Neural progenitor cell (in vitro differentiated cells): ENCODE measurements at regions not wholly inside any gene's neighbourhood (a gene's known extent, or its start where the extent isn't known, plus 50 kb on each side); places are given as distances from the start of the nearest gene placed in this dataset.

Experiments
- EZH2 ChIP-seq: fragments of 200-600 bp; sonication (generic); IDR thresholded peaks from 2 replicates; pipeline ENCODE4 v1.6.1; 2017; ENCODE audit warnings: antibody characterized with exemption, mild to moderate bottlenecking, moderate library complexity
- TF ChIP-seq, protein P1 (sequence below): fragments of 200-600 bp; sonication (generic); IDR thresholded peaks from 2 replicates; pipeline ENCODE4 v1.5.1; 2017; ENCODE audit warnings: antibody characterized with exemption, mild to moderate bottlenecking

DNA sequence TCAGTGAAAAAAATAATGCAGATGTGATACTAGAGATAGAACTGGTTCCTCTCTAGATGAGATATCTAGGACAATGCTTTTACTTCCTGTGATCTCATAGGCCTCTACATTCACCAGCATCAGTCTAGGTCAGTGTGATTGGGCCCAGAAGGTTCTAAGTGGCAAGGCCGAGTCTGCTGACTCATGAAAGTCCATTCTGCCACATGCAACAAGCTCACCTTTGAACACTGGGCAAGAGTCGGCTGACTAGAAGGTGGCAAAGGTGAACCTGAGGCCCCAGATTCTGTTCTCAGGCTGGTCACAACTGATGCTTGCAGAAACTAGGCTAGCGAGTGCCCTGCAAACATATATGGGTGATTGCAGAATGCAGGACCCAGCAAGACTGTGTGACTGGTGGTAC, 105.7 kb upstream of the PLXNA4 start:
- TF ChIP-seq, protein P1, sequence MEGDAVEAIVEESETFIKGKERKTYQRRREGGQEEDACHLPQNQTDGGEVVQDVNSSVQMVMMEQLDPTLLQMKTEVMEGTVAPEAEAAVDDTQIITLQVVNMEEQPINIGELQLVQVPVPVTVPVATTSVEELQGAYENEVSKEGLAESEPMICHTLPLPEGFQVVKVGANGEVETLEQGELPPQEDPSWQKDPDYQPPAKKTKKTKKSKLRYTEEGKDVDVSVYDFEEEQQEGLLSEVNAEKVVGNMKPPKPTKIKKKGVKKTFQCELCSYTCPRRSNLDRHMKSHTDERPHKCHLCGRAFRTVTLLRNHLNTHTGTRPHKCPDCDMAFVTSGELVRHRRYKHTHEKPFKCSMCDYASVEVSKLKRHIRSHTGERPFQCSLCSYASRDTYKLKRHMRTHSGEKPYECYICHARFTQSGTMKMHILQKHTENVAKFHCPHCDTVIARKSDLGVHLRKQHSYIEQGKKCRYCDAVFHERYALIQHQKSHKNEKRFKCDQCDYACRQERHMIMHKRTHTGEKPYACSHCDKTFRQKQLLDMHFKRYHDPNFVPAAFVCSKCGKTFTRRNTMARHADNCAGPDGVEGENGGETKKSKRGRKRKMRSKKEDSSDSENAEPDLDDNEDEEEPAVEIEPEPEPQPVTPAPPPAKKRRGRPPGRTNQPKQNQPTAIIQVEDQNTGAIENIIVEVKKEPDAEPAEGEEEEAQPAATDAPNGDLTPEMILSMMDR: no peak
- no peak for TF ChIP-seq EZH2
